ENCODE measurements at regions not wholly inside any gene's neighbourhood (a gene's known extent, or its start where the extent isn't known, plus 50 kb on each side); places are given as distances from the start of the nearest gene placed in this dataset.

- H3K36me3 ChIP-seq (replicated peaks in 1 of 2; ENCODE audit: control insufficient read depth in 1 of 2, insufficient read depth in 2 of 2, low read length in 2 of 2) = no peaks in the 10 kb centered on the region
- no peaks in the 10 kb centered on the region for H4K20me1 ChIP-seq (ENCODE audit: insufficient read depth, low read length)
- no peaks in the 10 kb centered on the region for H3K79me2 ChIP-seq (ENCODE audit: insufficient read depth, low read length)
- DNase-seq (ENCODE audit: low spot score) = no peak
- no peak overlapping the region for H3K9ac ChIP-seq (ENCODE audit: insufficient read depth, low read depth, low read length)
- 0% methylated on average over 1 of the region's 1 CpG for WGBS (ENCODE audit: low lambda C conversion rate)
- ChIA-PET POLR2A (no interaction called here), CTCF (ENCODE audit: low intra/inter-chr PET ratio, low total read pairs) (no interaction called here)
- no peak overlapping the region for H3K4me2 ChIP-seq (ENCODE audit: low read depth, low read length)
- no peak overlapping the region for H3K4me3 ChIP-seq (replicated peaks in 1 of 3; ENCODE audit: insufficient read depth in 1 of 3, low read depth in 2 of 3, low read length in 3 of 3)
- intact Hi-C loops (cut with micrococcal nuclease; ENCODE audit: unreplicated experiment) = no loop called here
- H3K9me3 ChIP-seq (ENCODE audit: low read length) = peaks cover 12% of the 10 kb centered on the region; the same call in 1 of the 2 replicates
- in situ Hi-C loops (cut with HindIII; ENCODE audit: extremely low pct_ligation_motif_present, low pct_unique_long_range_greater_than_20kb) = no loop called here
- no peak for ATAC-seq
- BruUV-seq (replicated peaks) = no TSS peak
- FAIRE-seq = no peak
- no peaks in the 10 kb centered on the region for H3K27me3 ChIP-seq (ENCODE audit: control insufficient read depth in 1 of 2, insufficient read depth in 2 of 2, low read length in 2 of 2)
- H3K4me1 ChIP-seq (ENCODE audit: insufficient read depth, low read length) = no peaks in the 10 kb centered on the region
- H2AFZ ChIP-seq (ENCODE audit: low read length) = no peak overlapping the region
- no peak overlapping the region for H3K27ac ChIP-seq (ENCODE audit: extremely low read length, insufficient read depth, low read length)
- TF ChIP-seq ZNF232 (CRISPR knock-in tag; IDR thresholded peaks at IDR 0.05; ENCODE audit: borderline replicate concordance) (no peak), DPF2 (CRISPR knock-in tag; IDR thresholded peaks at IDR 0.05; ENCODE audit: borderline replicate concordance, low read depth) (no peak), NFE2 (CRISPR knock-in tag; IDR thresholded peaks at IDR 0.05) (no peak), SMARCE1 (IDR thresholded peaks at IDR 0.05; ENCODE audit: borderline replicate concordance) (no peak), ZNF567 (CRISPR knock-in tag; IDR thresholded peaks at IDR 0.05; ENCODE audit: borderline replicate concordance) (no peak), ZNF281 (CRISPR knock-in tag; IDR thresholded peaks at IDR 0.05; ENCODE audit: borderline replicate concordance) (no peak), BATF2 (CRISPR knock-in tag; IDR thresholded peaks at IDR 0.05) (no peak), NFYB (CRISPR knock-in tag; IDR thresholded peaks at IDR 0.05) (no peak), ZNF513 (CRISPR knock-in tag; conservative IDR thresholded peaks at IDR 0.05) (no peak), KDM1A (CRISPR knock-in tag; IDR thresholded peaks at IDR 0.05) (no peak), SALL1 (CRISPR knock-in tag; IDR thresholded peaks at IDR 0.05) (no peak), ZNF784 (CRISPR knock-in tag; IDR thresholded peaks at IDR 0.05; ENCODE audit: borderline replicate concordance) (no peak), ZNF772 (CRISPR knock-in tag; IDR thresholded peaks at IDR 0.05) (no peak), MEIS1 (CRISPR knock-in tag; IDR thresholded peaks at IDR 0.05; ENCODE audit: borderline replicate concordance) (no peak), TMF1 (CRISPR knock-in tag; IDR thresholded peaks at IDR 0.05; ENCODE audit: low read depth) (no peak)
Measured at GRCh38 chr4:66887061-66887460, 658.2 kb downstream of the CENPC start.

Data from HepG2 (cell line).